ENCODE measurements at regions not wholly inside any gene's neighbourhood (a gene's known extent, or its start where the extent isn't known, plus 50 kb on each side); places are given as distances from the start of the nearest gene placed in this dataset.
"Not testable (repeated sequence)": the region's sequence is repeated elsewhere in the genome, so short reads cannot be mapped to it uniquely, and the experiment has no call there.

GRCh38 chr17:22703204-22703603 is 1010.9 kb downstream of the KCNJ18 start:
- no peak for TF ChIP-seq CTCF (IDR thresholded peaks at IDR 0.05; ENCODE audit: low read depth, low read length)

DNA sequence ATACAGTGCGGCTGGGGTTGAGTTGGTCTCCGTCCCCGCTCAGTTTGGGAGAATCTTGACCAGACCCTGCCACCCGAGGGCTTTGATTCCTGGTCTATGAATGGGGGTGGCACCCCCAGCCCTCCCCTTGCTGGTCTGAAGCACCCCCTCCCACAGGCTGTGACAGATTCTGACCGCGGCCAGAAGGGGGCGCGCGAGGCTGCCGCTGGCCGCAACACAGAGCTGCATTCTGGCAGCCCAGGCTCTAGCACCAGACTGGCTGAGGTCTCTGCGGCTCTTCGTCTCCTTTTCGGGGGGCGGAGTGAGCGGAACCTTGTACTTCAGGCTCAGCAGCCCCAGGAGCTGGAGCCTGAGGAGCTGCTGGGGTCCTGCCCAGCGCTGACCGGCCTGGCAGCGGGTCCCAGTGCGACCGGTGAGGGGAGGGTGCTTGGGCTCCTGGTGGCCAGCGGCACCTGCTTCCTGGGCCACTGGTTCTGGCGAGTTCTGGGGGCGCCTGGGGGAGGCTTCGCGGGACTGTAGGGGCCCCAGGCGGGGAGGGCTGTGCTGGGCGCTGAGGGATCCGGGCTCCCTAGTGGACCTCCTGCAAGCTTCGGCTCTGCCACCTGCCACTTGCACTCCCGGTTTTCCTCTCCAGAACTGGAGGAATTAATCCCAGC is 1011.6 kb downstream of the KCNJ18 start:
- no peak for DNase-seq (ENCODE audit: extremely low read depth, low read depth)
- no peak for TF ChIP-seq CTCF (IDR thresholded peaks at IDR 0.05; ENCODE audit: low read depth, low read length)

More at GRCh38 chr17:22703204-22703603, 1010.9 kb downstream of the KCNJ18 start:
- no peak for DNase-seq (ENCODE audit: extremely low read depth, low read depth)

DNA sequence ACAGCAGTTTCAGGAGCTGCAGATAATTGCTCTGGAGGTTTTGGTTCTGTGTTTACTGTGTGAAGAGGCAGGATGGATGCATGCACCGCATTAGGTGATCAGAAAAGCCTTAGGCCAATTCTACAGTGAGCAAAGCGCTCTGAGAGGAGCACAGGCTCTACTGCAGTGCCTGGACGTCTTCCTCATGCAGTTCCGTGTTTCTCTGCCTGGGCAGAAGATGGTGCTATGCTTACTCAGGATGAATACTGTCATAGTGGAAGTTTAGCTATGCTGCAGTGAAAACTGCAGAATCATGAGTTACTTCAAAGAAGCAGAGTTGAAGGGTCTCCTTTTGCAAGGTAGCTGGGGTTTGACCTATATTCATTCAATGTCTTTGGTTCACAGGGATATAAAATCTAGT is 1012.4 kb downstream of the KCNJ18 start:
- TF ChIP-seq CTCF (IDR thresholded peaks at IDR 0.05; ENCODE audit: low read depth, low read length): no peak
- no peak for DNase-seq (ENCODE audit: extremely low read depth, low read depth)

DNA sequence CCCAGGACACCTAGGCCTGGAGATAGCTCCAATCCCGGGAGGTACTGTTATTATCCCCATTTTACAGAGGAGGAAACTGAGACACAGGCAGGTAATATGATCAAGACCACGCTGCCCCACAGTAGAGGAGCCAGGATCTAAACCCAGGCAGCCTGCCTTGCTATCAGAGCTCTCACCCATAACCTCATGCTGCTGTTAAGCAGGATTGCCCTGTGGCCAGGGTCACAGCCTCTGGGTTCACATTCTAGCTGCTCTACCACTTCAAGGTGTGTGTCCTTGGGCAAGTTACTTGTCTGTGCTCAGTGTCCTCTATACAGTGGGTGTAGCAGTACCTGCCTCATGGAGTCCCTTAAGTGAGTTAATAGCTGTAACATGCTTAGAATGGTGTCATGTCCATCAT is 1015.3 kb downstream of the KCNJ18 start:
- TF ChIP-seq CTCF (IDR thresholded peaks at IDR 0.05; ENCODE audit: low read depth, low read length): no peak

DNA sequence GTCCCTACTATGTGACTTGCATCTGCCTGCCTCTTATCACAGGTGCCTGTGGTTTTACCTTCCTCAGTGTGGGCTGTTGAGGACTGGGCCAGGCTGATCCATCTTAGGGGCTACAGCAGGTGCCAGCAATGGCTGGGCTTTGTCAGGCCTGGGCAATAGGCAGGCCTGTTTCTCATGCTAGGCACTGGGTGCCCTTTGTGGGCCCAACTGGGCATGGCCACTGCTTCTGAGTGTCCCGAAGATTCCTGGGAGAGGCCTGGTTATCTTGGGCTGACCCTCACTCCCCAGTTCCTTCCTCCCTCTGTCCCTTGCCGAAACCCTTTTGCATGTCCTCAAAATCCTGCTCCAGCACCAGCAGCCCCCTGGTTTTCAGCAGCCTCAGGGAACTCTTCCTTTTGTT is 1024.9 kb downstream of the KCNJ18 start:
- no peak for TF ChIP-seq CTCF (IDR thresholded peaks at IDR 0.05; ENCODE audit: low read depth, low read length)

More for the DNA sequence above, 1015.3 kb downstream of the KCNJ18 start:
- DNase-seq (ENCODE audit: extremely low read depth, low read depth): no peak

GRCh38 chr17:22718689-22719088 is 1026.4 kb downstream of the KCNJ18 start:
- DNase-seq (ENCODE audit: extremely low read depth, low read depth): no peak
- no peak for TF ChIP-seq CTCF (IDR thresholded peaks at IDR 0.05; ENCODE audit: low read depth, low read length)

More for the DNA sequence above, 1024.9 kb downstream of the KCNJ18 start:
- DNase-seq (ENCODE audit: extremely low read depth, low read depth): no peak

DNA sequence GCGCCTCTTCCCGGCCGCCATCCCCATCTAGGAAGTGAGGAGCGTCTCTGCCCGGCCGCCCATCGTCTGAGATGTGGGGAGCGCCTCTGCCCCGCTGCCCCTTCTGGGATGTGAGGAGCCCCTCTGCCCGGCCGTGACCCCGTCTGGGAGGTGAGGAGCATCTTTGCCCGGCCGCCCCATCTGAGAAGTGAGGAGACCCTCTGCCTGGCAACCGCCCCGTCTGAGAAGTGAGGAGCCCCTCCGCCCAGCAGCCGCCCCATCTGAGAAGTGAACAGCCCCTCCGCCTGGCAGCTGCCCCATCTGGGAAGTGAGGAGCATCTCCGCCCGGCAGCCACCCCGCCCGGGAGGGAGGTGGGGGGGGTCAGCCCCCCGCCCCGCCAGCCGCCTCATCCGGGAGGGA is 1048.7 kb downstream of the KCNJ18 start:
- not testable (repeated sequence) for DNase-seq (ENCODE audit: extremely low read depth, low read depth)
